ENCODE measurements at regions not wholly inside any gene's neighbourhood (a gene's known extent, or its start where the extent isn't known, plus 50 kb on each side); places are given as distances from the start of the nearest gene placed in this dataset.

DNA sequence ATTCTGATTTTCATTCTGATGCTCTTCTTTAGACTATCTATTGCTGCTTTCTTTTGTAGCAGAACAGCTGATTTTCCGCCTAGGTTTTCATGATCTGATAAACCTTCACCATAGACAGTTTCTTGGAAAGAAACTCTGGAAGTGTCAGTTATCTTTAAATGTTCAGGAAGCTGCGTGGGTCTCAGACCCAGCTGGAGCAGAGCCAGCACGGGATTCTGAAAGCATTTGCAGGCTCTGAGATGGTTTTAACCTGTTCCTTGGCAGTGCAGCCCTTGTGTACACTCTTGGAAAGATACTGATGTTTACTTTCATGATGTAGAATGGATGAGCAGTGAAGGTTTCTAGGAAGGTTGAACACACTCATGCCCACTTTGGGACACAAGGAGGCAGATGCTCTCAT, 178.0 kb upstream of the DMRT1 start:
- in situ Hi-C loops (cut with MboI; ENCODE audit: low sequenced_read_pairs), result no loop called here
- 20% methylated on average over 2 of the region's 3 CpGs; no CpG with 5 or more reads in 1 of the 2 experiments for WGBS, 2 experiments (ENCODE audit: extremely low coverage in 2 of 2, insufficient read length in 1 of 2)
- intact Hi-C loops (cut with micrococcal nuclease), result no loop called here
- H2AK9ac ChIP-seq (replicated peaks; ENCODE audit: low read depth, low read length, poor library complexity), result no peak overlapping the region
- ChIA-PET CTCF (no interaction called here), POLR2A (ENCODE audit: unreplicated experiment) (no interaction called here)
- H3K4ac ChIP-seq (ENCODE audit: low read depth, low read length), result no peak overlapping the region
- no peak overlapping the region for H4K91ac ChIP-seq (ENCODE audit: insufficient read depth, low read depth, low read length)
- TF ChIP-seq POLR2A (IDR thresholded peaks at IDR 0.05; ENCODE audit: low read depth, low read length), result no peak
- TF ChIP-seq MXI1 (IDR thresholded peaks at IDR 0.05; ENCODE audit: borderline replicate concordance, low read depth, low read length), result no peak
- TF ChIP-seq RAD21 (IDR thresholded peaks at IDR 0.05; ENCODE audit: low read length), result no peak
- no peak for TF ChIP-seq MAZ (IDR thresholded peaks at IDR 0.05; ENCODE audit: borderline replicate concordance, low read depth, low read length)
- TF ChIP-seq FOS (IDR thresholded peaks at IDR 0.05; ENCODE audit: low read depth, low read length), result no peak
- TF ChIP-seq MAFK (IDR thresholded peaks at IDR 0.05; ENCODE audit: low read depth, low read length), result no peak
- TF ChIP-seq, protein P1, sequence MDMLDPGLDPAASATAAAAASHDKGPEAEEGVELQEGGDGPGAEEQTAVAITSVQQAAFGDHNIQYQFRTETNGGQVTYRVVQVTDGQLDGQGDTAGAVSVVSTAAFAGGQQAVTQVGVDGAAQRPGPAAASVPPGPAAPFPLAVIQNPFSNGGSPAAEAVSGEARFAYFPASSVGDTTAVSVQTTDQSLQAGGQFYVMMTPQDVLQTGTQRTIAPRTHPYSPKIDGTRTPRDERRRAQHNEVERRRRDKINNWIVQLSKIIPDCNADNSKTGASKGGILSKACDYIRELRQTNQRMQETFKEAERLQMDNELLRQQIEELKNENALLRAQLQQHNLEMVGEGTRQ (IDR thresholded peaks at IDR 0.05; ENCODE audit: low read depth, low read length), result no peak
- no peak for TF ChIP-seq BHLHE40 (IDR thresholded peaks at IDR 0.05; ENCODE audit: low read depth, low read length)
- H4K20me1 ChIP-seq (ENCODE audit: insufficient read depth, low read length), result no peaks in the 10 kb centered on the region
- no peaks in the 10 kb centered on the region for H3K9me1 ChIP-seq (ENCODE audit: insufficient read depth, low read length)
- H3K23ac ChIP-seq (ENCODE audit: low read depth, low read length), result no peak overlapping the region
- dilution Hi-C loops (cut with HindIII; ENCODE audit: low sequenced_read_pairs, unreplicated experiment), result no loop called here
- H3K79me1 ChIP-seq (ENCODE audit: low read depth in 1 of 2, low read length in 2 of 2), result no peaks in the 10 kb centered on the region
- H2BK5ac ChIP-seq (ENCODE audit: low read depth, low read length, poor library complexity, severe bottlenecking), result no peak overlapping the region
- no peak overlapping the region for H2BK20ac ChIP-seq (ENCODE audit: low read depth, low read length)
- H3K4me2 ChIP-seq (ENCODE audit: low read depth, low read length), result no peak overlapping the region
- H4K5ac ChIP-seq (ENCODE audit: low read depth, low read length), result no peak overlapping the region
- no peak overlapping the region for H2BK120ac ChIP-seq (ENCODE audit: low read depth, low read length)
- H3K9me3 ChIP-seq (ENCODE audit: control insufficient read depth, insufficient read depth, low read length), result 0 out of 2 replicates have a peak, but pooled peaks cover under 1% of the 10 kb centered on the region
- DNase-seq (no peak), ATAC-seq (ENCODE audit: low read depth) (no peak)
- no peak overlapping the region for H3K4me3 ChIP-seq (ENCODE audit: insufficient read depth, low read depth, low read length)
- H3K27me3 ChIP-seq (ENCODE audit: control insufficient read depth, insufficient read depth, low read length), result no peaks in the 10 kb centered on the region
- H3K4me1 ChIP-seq (ENCODE audit: control insufficient read depth, insufficient read depth, low read length), result no peaks in the 10 kb centered on the region
- H2BK15ac ChIP-seq (ENCODE audit: low read depth, low read length), result no peak overlapping the region
- BruUV-seq (replicated peaks), result no TSS peak
- no peak overlapping the region for H3K18ac ChIP-seq (ENCODE audit: low read depth, low read length)
- H3K14ac ChIP-seq (replicated peaks; ENCODE audit: low read depth, low read length), result no peak overlapping the region
- H2AFZ ChIP-seq (replicated peaks; ENCODE audit: low read length, poor library complexity), result no peak overlapping the region
- no peak overlapping the region for H3K27ac ChIP-seq (ENCODE audit: insufficient read depth, low read length)
- H3K36me3 ChIP-seq (ENCODE audit: control insufficient read depth, insufficient read depth, low read length), result no peaks in the 10 kb centered on the region
- H2AK5ac ChIP-seq (ENCODE audit: low read depth, low read length), result no peak overlapping the region
- no peak overlapping the region for H3K56ac ChIP-seq (ENCODE audit: extremely low read depth, insufficient read depth, low read length)
- H4K8ac ChIP-seq (ENCODE audit: low read depth in 2 of 2, low read length in 2 of 2), result no peak overlapping the region
- no peak overlapping the region for H3K9ac ChIP-seq (ENCODE audit: low read depth, low read length)

Measured in IMR-90 (cell line).